HFF-Myc (cell line): ENCODE measurements at regions not wholly inside any gene's neighbourhood (a gene's known extent, or its start where the extent isn't known, plus 50 kb on each side); places are given as distances from the start of the nearest gene placed in this dataset.
"Not testable (repeated sequence)": the region's sequence is repeated elsewhere in the genome, so short reads cannot be mapped to it uniquely, and the experiment has no call there.

Source experiments
- DNase-seq: peaks from one replicate; pipeline ENCODE4 v3.0.0-alpha.2; 2011; ENCODE audit warnings: low read depth; ENCODE audit errors: extremely low read depth
- H3K4me3 ChIP-seq: replicated peaks from 2 replicates; pipeline ENCODE4 v1.5.1; 2011; ENCODE audit warnings: low read depth, mild to moderate bottlenecking, control low read depth, low read length
- CTCF ChIP-seq: IDR thresholded peaks from 2 replicates; pipeline ENCODE4 v1.5.1; 2012; ENCODE audit warnings: mild to moderate bottlenecking, low read depth, low read length, control low read depth; ENCODE audit errors: missing control alignments

GRCh38 chr7:68622500-68622899 lies 975.8 kb upstream of the AUTS2 start:
- no peak for DNase-seq
- no peak for TF ChIP-seq CTCF
- no peak overlapping the region for H3K4me3 ChIP-seq

DNA sequence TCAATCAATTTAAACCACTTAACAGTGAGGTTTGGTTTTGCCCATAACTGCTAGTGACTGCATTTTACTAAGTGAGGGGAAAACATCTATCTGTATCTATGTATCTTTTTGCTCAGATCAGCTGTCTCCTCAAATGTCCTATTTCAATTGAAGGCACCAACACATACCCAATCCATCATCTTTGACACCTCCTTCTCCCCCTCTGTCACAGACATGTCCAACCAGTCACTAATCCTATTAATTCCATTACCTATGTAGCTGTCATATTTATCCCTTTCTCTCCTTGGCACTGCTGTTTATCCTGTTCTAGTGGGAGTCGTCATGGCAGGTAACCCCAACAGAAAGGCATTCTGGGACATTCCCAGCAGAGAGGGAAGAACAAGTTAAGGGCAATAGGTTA lies 975.2 kb upstream of the AUTS2 start:
- TF ChIP-seq CTCF: no peak
- H3K4me3 ChIP-seq: no peak overlapping the region
- no peak for DNase-seq

DNA sequence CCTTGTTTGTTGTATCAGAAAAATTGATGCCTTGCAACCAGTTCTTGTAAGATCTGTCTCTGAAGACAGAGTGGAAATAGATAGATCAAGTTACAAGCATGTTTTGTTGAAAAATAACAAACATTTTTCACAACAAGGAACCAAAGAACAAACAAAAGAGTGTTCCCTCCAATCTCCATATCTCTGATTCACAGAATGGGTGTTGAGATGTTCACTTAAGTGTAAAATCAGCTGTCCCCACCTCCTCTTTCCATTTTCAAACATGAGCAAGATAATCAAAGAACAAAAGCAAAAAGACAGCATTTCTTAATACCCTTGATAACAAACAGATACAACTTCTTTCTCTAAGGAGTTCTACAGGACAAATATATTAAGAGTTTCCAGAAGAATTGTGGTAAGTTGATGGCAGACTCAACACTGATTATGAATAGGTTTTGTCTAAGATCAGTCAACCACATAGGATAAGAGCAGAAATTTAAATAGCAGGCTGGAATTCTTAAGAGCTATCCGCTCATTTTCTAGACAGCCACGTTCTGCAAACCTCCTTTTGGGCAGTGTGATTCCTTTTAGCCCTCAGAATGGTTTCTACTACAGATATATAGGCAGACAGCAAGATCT lies 970.9 kb upstream of the AUTS2 start:
- DNase-seq: no peak
- no peak overlapping the region for H3K4me3 ChIP-seq
- TF ChIP-seq CTCF: no peak

DNA sequence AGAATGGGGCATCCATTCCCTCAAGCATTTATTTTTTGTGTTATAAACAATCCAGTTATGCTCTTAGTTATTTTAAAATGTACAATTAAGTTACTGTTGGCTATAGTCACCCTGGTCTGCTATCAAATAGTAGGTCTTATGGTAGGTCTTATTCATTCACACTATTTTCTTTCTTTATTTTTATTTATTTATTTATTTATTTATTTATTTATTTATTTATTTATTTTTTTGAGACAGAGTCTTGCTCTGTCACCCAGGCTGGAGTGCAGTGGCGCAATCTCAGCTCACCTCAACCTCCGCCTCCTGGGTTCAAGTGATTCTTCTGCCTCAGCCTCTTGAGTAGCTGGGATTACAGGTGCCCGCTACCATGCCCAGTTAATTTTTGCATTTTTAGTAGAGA lies 967.4 kb upstream of the AUTS2 start:
- H3K4me3 ChIP-seq, DNase-seq: not testable (repeated sequence)

GRCh38 chr7:68640103-68640502 lies 958.2 kb upstream of the AUTS2 start:
- TF ChIP-seq CTCF: no peak
- no peak overlapping the region for H3K4me3 ChIP-seq
- no peak for DNase-seq

GRCh38 chr7:68642727-68643126 lies 955.5 kb upstream of the AUTS2 start:
- H3K4me3 ChIP-seq: no peak overlapping the region

DNA sequence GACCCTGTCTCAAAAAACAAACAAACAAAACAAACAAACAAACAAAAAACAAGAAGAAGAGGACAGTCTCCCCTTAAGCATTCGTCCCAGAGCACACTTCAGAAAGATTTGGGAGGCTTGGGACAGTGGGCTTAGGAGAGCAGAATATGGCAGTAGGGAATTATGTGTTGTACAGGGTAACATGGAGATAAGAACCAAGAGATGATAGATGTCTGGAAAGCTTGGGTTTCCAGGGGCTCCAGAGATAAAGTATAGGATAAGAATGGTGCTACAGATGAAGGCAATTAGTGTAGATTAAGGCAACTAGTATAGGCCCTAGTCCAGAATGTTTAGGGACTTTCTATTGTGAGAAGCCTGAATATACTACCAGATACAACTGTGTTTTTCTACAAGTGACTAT lies 934.9 kb upstream of the AUTS2 start:
- no peak for TF ChIP-seq CTCF
- no peak for DNase-seq

More at GRCh38 chr7:68642727-68643126, 955.5 kb upstream of the AUTS2 start:
- DNase-seq: no peak
- TF ChIP-seq CTCF: no peak

More for the DNA sequence above, 934.9 kb upstream of the AUTS2 start:
- no peak overlapping the region for H3K4me3 ChIP-seq
